OCI-LY7 (cell line): ENCODE measurements at regions not wholly inside any gene's neighbourhood (a gene's known extent, or its start where the extent isn't known, plus 50 kb on each side); places are given as distances from the start of the nearest gene placed in this dataset.

Experiments
- EZH2phosphoT487 ChIP-seq: fragments of 200-600 bp; sonication (generic); IDR thresholded peaks from 2 replicates; pipeline ENCODE4 v1.6.1; 2018; ENCODE audit warnings: low read depth, borderline replicate concordance, mild to moderate bottlenecking, mixed run types, antibody characterized with exemption, low read length, moderate library complexity, mixed read lengths
- TF ChIP-seq, protein P1 (sequence below): fragments of 200-600 bp; sonication (generic); conservative IDR thresholded peaks from 2 replicates; pipeline ENCODE4 v1.5.1; 2014; ENCODE audit warnings: mild to moderate bottlenecking, antibody characterized with exemption, low read length, moderate library complexity, mixed read lengths

DNA sequence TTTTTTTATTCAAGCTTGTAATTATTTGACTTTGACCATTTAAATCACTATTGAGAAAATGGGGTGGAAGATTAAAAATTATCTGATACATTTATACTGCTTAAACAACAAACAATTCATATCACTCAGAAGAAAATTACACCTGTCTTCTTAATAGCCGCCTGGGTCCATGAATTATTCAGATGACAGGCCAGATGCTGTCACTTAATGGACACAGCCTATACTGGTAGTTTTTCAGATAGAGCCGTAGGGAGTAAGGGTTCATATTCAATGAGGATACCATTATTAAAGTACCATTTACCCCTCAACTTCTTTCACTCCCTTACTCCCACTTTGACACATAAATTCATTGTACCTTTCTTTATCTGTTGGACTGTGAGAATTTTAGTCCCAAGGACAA lies 1193.4 kb upstream of the MAP3K7 start:
- TF ChIP-seq, protein P1, sequence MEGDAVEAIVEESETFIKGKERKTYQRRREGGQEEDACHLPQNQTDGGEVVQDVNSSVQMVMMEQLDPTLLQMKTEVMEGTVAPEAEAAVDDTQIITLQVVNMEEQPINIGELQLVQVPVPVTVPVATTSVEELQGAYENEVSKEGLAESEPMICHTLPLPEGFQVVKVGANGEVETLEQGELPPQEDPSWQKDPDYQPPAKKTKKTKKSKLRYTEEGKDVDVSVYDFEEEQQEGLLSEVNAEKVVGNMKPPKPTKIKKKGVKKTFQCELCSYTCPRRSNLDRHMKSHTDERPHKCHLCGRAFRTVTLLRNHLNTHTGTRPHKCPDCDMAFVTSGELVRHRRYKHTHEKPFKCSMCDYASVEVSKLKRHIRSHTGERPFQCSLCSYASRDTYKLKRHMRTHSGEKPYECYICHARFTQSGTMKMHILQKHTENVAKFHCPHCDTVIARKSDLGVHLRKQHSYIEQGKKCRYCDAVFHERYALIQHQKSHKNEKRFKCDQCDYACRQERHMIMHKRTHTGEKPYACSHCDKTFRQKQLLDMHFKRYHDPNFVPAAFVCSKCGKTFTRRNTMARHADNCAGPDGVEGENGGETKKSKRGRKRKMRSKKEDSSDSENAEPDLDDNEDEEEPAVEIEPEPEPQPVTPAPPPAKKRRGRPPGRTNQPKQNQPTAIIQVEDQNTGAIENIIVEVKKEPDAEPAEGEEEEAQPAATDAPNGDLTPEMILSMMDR: no peak
- no peak for TF ChIP-seq EZH2phosphoT487
